H1 (cell line): ENCODE measurements at regions not wholly inside any gene's neighbourhood (a gene's known extent, or its start where the extent isn't known, plus 50 kb on each side); places are given as distances from the start of the nearest gene placed in this dataset.

ENCODE experiments used
- EP300 ChIP-seq, 2 experiments: IDR thresholded peaks; 1 replicate in 1 of 2; 2 replicates in 1 of 2; pipeline ENCODE4 v1.6.1; 2011 to 2012; ENCODE audit warnings: low read depth in 2 of 2, low read length in 2 of 2, mild to moderate bottlenecking in 2 of 2, borderline replicate concordance in 1 of 2, inconsistent platforms in 1 of 2, moderate library complexity in 1 of 2
- MAX ChIP-seq: IDR thresholded peaks from 2 replicates; pipeline ENCODE4 v1.6.1; 2012; ENCODE audit warnings: inconsistent platforms
- NRF1 ChIP-seq: IDR thresholded peaks from 2 replicates; pipeline ENCODE4 v1.6.1; 2011; ENCODE audit warnings: mild to moderate bottlenecking, low read depth, low read length, improper control_type of control experiment
- USF2 ChIP-seq: IDR thresholded peaks from 2 replicates; pipeline ENCODE4 v1.6.1; 2011; ENCODE audit warnings: low read length, improper control_type of control experiment

- no peak for TF ChIP-seq EP300 (IDR thresholded peaks at IDR 0.05; ENCODE audit: borderline replicate concordance in 1 of 2, low read depth in 2 of 2, low read length in 2 of 2)
- no peak for TF ChIP-seq NRF1
- no peak for TF ChIP-seq USF2
- no peak for TF ChIP-seq MAX
Measured at GRCh38 chr2:226511311-226511710, 288.3 kb downstream of the IRS1 start.
